Muscle of back (tissue), 3 donors: ENCODE measurements at regions not wholly inside any gene's neighbourhood (a gene's known extent, or its start where the extent isn't known, plus 50 kb on each side); places are given as distances from the start of the nearest gene placed in this dataset.
"Not testable (repeated sequence)": the region's sequence is repeated elsewhere in the genome, so short reads cannot be mapped to it uniquely, and the experiment has no call there.

ENCODE experiments used
- DNase-seq, 3 donors: peaks; one replicate each; pipeline versions ENCODE4 v3.0.0 to v3.0.0-alpha.2; 2013

DNA sequence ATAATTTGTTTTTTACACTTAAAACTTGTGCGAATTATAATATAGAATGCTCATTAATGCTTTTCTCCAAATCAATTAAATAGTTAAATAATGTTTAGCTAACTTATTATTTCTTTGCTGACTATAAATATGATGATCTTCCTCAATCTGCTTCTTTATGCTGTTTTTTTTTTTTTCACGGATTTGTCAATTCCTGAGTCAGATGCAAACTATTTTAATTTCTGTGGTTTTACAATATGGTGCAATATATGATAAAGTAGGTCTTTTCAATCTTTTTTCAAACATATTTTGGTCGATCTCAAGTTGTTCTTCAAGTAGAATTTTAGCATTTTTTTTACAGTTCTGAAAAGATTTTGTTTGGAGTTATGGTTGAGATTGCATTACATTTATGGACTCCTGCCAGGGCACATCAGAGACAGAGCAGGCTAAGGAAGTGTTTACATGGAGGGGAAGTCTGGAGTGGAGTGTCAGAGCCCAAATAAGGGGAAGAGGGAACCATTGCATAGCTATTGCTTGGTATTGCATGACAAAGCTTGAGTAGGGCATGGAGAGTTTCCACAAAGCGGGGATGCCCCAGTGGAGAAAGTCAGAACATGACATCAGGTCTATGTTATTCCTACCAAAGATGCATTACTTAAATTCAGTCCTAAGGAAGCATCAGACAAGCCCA, 204.4 kb downstream of the OTUD1 start:
- peak; percentile 23 to 46 (median 36) for DNase-seq

GRCh38 chr10:23648618-23649017, 209.7 kb downstream of the OTUD1 start:
- no peak for DNase-seq

DNA sequence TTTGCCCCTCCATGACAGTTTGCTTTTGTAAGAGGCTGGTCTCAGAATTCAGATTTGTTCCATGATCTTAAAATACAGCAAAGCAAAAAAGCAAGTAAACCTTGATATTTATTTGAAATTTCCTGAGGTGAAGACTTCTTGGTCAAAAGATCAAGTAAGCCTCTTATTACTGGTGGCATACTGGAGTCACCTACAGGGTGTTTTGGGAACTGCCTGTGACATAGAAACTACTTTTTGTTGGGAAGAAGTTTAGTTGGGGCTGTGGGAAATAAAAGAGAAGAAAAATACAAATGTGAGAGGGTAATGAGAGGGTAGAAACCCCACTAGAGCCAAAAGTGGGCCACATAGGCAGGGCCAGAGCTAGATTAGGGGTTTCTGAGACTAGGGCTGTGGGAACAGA, 217.9 kb downstream of the OTUD1 start:
- DNase-seq: peak in 1 of 3 donors; percentile 5

DNA sequence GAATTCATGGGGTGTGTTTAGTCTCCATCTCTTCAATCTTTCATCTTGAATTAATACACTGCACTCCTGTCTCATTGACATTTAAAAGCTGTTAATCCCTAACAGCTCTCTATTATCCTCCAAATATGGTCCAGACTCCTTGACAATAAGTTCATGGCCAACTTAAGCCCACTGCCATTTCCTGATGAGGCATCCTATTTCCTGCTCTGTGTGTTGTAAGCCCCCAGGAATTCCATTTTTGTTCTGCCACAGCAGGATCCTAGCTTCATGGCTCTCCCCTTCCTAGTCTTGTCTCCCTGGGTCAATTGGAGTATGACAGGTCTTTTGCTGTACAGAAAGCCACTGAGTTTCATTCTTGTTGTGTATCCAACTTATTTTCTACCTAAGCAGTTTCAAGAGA, 218.8 kb downstream of the OTUD1 start:
- DNase-seq: no peak

DNA sequence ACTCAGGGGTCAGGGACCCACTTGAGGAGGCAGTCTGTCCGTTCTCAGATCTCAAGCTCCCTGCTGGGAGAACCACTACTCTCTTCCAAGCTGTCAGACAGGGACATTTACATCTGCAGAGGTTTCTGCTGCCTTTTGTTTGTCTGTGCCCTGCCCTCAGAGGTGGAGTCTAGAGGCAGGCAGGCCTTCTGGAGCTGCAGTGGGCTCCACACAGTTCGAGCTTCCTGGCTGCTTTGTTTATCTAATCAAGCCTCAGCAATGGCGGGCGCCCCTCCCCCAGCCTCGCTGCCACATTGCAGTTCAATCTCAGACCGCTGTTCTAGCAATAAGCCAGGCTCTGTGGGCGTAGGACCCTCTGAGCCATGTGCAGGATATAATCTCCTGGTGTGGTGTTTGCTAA, 233.0 kb downstream of the OTUD1 start:
- DNase-seq: not testable (repeated sequence)

- DNase-seq: no peak
These were observed 236.7 kb downstream of the OTUD1 start for GRCh38 chr10:23675585-23675984.

GRCh38 chr10:23676296-23676695, 237.4 kb downstream of the OTUD1 start:
- DNase-seq: no peak

GRCh38 chr10:23686722-23687121, 247.8 kb downstream of the OTUD1 start:
- no peak for DNase-seq

- DNase-seq: no peak
These were observed 253.9 kb downstream of the OTUD1 start for GRCh38 chr10:23692736-23693135.

DNA sequence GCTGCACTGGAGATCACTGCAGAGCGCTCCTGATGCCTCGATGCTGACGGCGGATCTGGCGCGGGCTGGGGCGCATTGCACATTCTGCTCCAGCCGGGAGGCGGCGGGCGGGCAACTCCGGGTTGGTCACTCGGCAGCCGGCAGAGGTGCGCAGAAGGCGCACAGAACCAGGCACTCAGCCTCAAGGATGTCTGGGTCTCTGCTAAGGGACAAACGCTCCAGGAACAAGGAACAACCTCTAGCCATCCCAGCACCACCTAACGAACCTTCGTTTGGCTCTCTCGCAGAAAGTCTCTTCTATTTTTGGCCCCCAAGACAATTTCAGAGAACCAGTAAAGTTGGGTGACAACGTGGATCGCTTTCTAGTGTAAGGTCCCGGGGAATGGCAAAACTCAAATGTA, 254.6 kb downstream of the OTUD1 start:
- DNase-seq: peak in 1 of 3 donors; percentile 18

DNA sequence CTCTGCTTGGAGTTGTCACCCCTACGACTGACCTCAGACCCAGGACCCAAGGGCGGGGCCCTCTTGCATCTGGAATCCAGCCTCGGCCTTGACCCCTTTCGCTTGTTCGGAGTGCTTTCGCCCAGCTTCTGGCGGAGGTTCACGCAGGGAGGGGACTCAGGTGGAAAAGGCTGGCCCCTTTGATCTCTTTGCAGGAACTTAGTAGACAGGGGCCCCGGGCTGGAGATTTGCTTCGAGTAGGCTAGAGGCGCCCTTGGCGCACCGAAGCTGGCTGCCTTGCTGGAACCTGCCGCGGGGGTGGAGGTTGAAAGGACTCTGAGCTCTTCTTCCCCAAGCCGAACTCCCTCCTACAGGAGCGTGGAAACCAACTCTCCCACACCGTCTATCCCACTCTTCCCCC, 255.1 kb downstream of the OTUD1 start:
- DNase-seq: no peak

DNA sequence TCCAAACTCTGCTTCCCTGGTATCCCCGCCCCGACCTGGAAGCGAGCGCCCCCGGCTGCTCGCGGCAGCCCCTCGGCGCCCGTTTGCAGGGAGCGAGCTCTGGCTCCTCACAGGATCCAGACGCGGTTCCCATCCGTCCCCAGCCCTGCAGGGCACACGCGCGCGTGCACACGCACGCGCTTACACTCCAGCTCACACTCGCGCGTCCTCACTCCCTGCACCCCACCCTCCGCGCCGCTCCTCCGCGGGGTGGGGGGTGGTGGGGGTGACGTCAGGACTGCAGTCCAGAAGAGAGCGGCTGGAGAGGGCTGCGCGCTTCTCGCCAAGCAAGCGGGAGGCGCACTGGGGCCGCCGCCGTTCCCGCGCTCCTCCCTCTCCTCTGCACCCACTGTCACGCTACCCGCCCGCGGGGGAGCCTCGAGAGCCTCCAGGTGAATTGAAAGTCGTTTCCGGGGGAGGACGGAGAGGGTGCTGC, 255.6 kb downstream of the OTUD1 start:
- peak in 2 of 3 donors; percentile 20 to 80 for DNase-seq

- peak in 2 of 3 donors; percentile 2 to 4 for DNase-seq
These were observed 256.3 kb downstream of the OTUD1 start for GRCh38 chr10:23694921-23695824.

DNA sequence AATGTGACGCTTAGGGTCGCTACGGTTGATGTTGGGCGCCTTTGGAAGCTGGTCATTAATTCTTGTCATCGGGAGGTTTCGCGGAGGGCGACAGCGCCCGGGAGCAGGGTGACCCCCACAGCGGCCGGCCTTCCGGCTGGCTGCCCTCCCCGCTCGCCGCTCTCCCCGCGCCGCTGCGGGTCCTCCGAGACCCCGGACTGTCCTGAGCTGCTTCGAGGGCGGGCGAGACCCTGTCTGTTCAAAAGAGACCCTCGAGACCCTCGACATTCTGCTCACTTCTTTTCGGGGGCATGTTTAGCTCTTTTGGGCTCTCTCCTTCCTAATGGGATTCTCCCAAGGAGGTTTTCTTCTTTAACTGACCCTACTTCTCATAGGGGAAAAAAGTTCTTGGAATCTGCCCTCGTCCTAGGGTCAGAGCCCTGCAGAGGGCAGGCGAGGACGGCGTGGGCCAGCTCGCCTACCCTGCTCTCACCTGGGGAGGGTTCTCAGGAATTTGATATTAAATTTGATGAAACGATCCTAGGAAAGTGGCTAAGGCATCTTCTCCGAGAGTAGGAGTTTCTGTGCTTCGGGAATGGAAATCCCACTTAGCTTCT, 257.0 kb downstream of the OTUD1 start:
- no peak for DNase-seq

DNA sequence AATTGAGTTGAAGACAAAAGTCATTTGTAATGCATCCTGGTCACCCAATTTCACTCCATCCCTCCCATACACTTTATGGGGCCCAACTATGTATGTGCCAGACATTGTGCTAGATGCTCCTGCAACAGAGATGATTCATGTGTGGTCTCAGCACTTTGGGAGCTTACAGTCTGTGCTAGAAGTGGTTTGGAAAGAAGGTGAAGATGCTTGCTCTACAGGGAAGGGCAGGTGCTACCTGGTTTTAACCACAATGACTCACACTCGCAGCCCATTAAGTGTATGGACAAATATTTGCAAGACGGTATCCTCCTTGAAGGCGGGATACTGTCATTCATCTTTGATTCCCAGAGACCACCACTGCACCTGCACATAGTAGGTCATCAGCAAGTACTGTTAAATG, 257.6 kb downstream of the OTUD1 start:
- no peak for DNase-seq

DNA sequence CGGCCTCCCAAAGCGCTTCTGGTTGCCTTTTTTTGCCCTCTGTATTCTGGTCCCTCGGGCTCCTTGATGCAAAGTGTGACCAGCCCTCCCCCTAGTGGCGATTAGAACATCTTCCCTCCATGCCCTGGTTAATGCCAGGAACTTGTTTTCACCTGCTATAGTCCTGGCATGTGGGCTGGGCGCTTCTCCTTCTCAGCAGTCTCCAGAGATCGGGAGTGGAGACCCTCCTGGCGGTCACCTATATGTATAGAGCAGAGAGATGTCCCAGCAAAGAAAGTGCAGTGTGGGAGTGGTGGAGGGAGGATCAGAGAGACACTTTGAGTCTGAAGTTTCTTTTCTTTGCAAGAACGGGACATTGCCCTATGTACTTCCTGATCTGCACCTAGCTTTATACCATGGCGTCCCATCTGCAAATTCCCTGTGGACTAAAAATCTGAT, 264.1 kb downstream of the OTUD1 start:
- peak; percentile 19 to 52 (median 32) for DNase-seq

DNA sequence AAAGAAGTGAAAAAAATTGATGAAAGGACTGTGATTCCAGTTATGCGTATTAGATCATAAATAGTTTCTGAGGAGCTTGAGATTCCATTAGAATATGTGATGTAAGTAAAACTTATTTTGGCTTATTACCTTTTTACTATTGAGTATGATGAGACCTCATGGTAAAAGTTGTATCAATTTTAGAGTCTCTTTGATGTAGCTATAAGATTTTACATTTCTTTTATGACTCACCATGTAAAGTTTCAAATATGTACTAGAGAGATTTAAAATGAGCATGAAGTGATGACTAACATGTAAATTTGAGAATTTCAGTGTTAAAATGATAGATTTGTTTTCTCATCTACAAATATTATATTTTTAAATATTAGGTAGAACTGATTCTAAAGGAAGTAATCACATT, 276.5 kb downstream of the OTUD1 start:
- no peak for DNase-seq

DNA sequence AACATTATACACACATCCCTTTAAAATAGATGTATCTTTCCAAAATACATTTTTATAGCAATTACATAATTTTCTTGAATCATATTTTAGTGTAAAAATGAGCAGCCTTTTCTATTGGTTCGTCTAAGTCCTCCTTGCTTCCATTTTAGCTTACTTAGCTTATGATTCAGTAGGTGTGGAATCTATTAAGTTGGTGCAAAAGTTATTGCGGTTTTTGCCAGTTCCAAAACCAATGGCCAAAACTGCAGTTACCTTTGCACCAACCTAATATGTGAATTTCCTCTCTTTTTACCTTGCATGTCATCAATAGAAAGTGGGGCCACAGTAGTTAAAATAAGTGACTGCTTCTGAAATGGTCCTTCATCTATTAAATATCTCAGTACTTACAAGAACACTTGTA, 279.0 kb downstream of the OTUD1 start:
- DNase-seq: no peak

DNA sequence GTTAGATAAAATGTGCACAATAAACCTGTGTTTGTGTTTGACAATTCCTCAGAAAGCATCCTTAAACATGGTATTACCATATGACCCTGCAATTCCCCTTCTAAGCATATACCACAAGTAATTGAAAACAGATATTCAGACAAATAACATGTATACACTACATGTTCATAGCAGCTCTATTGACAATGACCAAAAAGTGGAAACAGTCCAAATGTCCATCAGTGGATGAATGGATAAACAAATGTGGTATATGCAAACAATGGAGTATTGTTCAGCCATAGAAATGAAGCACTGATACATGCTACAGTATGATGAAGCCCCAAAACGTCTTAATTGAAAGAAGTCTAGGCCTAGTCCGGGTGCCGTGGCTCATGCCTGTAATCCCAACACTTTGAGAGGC, 280.1 kb downstream of the OTUD1 start:
- no peak for DNase-seq

DNA sequence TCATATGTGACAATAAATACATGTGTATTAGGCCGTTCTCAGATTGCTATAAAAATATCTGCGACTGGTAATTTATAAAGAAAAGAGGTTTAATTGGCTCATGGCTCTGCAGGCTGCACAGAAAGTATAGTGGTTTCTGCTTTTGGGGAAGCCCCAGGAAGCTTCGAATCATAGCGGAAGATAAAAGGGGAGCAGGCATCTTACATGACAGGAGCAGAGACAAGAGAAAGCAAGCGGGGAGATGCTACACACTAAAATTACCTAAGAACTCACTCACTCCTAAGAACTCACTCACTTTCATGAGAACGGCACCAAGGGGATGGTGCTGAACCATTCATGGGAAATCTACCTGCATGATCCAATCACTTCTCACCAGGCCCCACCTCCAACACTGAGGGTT, 284.9 kb downstream of the OTUD1 start:
- DNase-seq: no peak

DNA sequence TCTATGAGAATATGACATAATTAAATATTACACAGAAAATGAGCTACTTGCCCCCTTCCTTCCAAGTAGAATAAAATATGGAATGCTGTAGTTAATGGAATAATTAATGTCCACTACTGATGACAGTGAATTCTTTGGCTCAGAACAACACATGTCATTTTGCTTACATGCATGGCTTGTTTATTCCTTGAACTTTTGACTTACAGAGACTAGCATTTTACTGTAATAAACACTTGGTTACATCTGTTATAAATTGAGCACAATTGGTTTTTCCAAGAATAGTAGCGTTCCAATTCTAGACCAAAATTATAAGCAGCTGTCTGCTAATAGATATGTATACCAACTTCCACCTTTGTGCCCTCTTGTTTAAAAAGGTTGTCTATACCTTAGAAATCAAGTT, 286.7 kb downstream of the OTUD1 start:
- peak; percentile 11 to 62 (median 15) for DNase-seq

DNA sequence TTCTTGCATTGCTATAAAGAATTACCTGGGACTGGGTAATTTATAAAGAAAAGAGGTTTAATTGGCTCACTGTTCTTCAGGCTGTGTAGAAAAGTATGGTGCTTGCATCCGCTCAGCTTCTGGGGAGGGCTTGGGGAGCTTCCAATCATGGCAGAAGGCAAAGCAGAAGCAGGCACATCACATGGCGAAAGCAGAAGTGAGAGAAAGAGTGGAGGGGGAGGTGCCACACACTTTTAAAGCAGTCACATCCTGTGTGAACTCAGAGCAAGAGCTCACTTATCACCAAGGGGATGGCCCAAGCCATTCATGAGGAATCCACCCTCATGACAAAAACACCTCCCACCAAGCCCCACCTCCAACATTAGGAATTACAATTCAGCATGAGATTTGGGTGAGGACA, 303.5 kb downstream of the OTUD1 start:
- no peak for DNase-seq

DNA sequence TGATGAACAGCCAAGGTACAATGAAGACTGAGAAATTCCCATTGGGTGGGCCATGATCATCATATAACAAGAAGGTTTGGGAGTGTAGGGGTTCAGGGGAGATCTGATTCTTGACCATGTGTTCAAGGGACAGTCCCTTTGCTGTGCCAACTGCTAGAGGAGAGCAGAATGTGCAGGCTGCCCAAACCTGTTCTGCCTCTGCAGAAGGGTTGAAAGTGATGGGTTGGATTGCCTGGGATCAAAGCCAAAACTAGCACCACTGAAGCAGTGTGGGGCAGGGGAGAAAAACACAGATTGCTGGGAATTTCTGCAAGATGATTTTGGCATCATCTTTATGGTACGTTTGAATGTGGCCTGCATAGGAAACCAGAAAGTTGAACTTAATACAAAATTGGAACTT, 303.9 kb downstream of the OTUD1 start:
- DNase-seq: no peak
